ENCODE measurements at regions not wholly inside any gene's neighbourhood (a gene's known extent, or its start where the extent isn't known, plus 50 kb on each side); places are given as distances from the start of the nearest gene placed in this dataset.

DNA sequence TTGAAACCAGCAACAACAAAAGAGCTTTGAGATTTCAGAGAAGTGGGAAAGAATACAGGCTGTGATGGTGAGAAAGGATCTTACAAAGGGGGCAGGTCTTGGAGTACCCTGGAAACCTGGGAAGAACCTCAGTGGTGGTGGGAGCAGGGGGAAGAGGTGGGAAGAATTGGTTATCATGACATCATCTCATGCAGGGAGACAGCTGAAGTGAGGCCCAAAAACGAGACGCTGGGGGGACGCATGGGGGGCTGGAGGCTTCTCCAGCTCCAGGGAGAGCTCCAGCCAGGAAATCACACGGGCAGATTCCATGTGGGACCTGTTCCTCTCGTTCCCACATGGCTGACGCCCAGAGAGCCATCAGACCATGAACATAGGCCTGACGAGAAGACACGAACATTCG lies 177.3 kb upstream of the RNF32 start:
- no peak for TF ChIP-seq CTCF (IDR thresholded peaks at IDR 0.05)
- no peak for TF ChIP-seq POLR2A (IDR thresholded peaks at IDR 0.05)
- H3K36me3 ChIP-seq = no peaks in the 10 kb centered on the region
- no peaks in the 10 kb centered on the region for H3K27me3 ChIP-seq
- intact Hi-C loops (cut with DNase I) = no loop called here
- DNase-seq = no peak
- no peak overlapping the region for H3K27ac ChIP-seq
- no peaks in the 10 kb centered on the region for H3K9me3 ChIP-seq
- H3K4me1 ChIP-seq = peaks cover 8% of the 10 kb centered on the region in 2 donors
- H3K4me3 ChIP-seq (replicated peaks in 1 of 3) = no peak overlapping the region
- WGBS, 2 donors = 67 to 70% methylated on average over 9 of the region's 9 CpGs

- no peak overlapping the region for H3K4me3 ChIP-seq (replicated peaks in 1 of 3)
- intact Hi-C loops (cut with DNase I) = no loop called here
- H3K27me3 ChIP-seq = no peaks in the 10 kb centered on the region
- no peak for DNase-seq
- H3K9me3 ChIP-seq = no peaks in the 10 kb centered on the region
- TF ChIP-seq POLR2A (IDR thresholded peaks at IDR 0.05) = no peak
- TF ChIP-seq CTCF (IDR thresholded peaks at IDR 0.05) = no peak
- WGBS, 2 donors = 79 to 92% methylated on average over 21 of the region's 22 CpGs
- peaks cover 8% of the 10 kb centered on the region in 2 donors for H3K4me1 ChIP-seq
- no peak overlapping the region for H3K27ac ChIP-seq
- H3K36me3 ChIP-seq = no peaks in the 10 kb centered on the region
These were observed 178.5 kb upstream of the RNF32 start for GRCh38 chr7:156461881-156462665.

DNA sequence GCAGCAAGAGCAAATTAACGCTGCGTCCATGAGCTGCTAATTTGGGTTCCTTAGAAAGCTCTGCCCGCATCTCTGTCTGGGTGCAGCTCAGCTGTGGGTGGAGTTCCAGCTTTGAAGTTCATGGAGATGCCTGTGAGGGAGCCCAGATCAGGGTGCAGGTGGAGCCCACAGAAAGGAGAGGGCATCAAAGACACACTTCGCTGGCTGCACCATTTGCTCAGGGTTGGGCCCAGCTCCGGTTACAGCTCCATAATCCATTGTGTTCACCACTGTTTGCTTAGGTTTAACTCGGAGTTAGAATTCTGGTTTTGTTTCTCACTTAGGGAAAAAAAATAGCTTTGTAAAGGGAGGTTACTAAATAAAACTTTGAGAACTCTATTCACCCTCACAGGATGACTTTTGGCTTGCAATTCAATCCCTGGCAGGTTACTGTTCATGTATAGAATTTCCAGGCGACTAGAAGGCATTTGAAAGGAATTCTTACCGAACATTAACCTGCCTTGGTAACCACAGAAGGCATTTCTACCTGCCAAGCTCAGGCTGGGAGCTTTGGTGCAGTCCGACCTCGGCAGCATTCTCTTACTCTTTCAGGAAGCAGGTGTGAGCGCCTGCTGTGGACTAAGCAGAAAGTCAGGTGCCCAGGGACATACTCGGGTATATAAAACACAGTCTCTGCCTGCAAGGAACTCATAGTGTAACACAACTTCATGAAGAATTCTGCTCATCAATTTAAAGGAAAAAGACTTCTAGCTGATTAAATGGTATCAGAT lies 179.5 kb upstream of the RNF32 start:
- Histone ChIP-seq H3K4me1 (peaks cover 0 to 5% of the 10 kb centered on the region in 2 donors), H3K27me3 (no peaks in the 10 kb centered on the region), H3K4me3 (replicated peaks in 1 of 3) (no peak overlapping the region), H3K27ac (no peak overlapping the region), H3K9me3 (no peaks in the 10 kb centered on the region), H3K36me3 (no peaks in the 10 kb centered on the region)
- intact Hi-C loops (cut with DNase I) = no loop called here
- 64 to 68% methylated on average over 12 of the region's 12 CpGs for WGBS, 2 donors
- TF ChIP-seq CTCF (IDR thresholded peaks at IDR 0.05) (no peak), POLR2A (IDR thresholded peaks at IDR 0.05) (no peak)
- DNase-seq = no peak

GRCh38 chr7:156459582-156459981 lies 181.0 kb upstream of the RNF32 start:
- no peak for TF ChIP-seq CTCF (IDR thresholded peaks at IDR 0.05)
- TF ChIP-seq POLR2A (IDR thresholded peaks at IDR 0.05) = no peak
- no peaks in the 10 kb centered on the region for H3K36me3 ChIP-seq
- intact Hi-C loops (cut with DNase I) = no loop called here
- H3K9me3 ChIP-seq = no peaks in the 10 kb centered on the region
- 86 to 89% methylated on average over 13 of the region's 13 CpGs for WGBS, 2 donors
- no peaks in the 10 kb centered on the region for H3K27me3 ChIP-seq
- no peak overlapping the region for H3K27ac ChIP-seq
- no peaks in the 10 kb centered on the region for H3K4me1 ChIP-seq
- DNase-seq = no peak
- H3K4me3 ChIP-seq (replicated peaks in 1 of 3) = no peak overlapping the region

GRCh38 chr7:156459067-156459466 lies 181.5 kb upstream of the RNF32 start:
- WGBS, 2 donors = 75 to 88% methylated on average over 1 of the region's 1 CpG
- H3K9me3 ChIP-seq = no peaks in the 10 kb centered on the region
- H3K27me3 ChIP-seq = no peaks in the 10 kb centered on the region
- no peaks in the 10 kb centered on the region for H3K36me3 ChIP-seq
- H3K27ac ChIP-seq = no peak overlapping the region
- H3K4me3 ChIP-seq (replicated peaks in 1 of 3) = no peak overlapping the region
- TF ChIP-seq CTCF (IDR thresholded peaks at IDR 0.05) = no peak
- no peak for TF ChIP-seq POLR2A (IDR thresholded peaks at IDR 0.05)
- intact Hi-C loops (cut with DNase I) = no loop called here
- H3K4me1 ChIP-seq = no peaks in the 10 kb centered on the region
- no peak for DNase-seq

All from thyroid gland (tissue), 4 donors.